ENCODE measurements at regions not wholly inside any gene's neighbourhood (a gene's known extent, or its start where the extent isn't known, plus 50 kb on each side); places are given as distances from the start of the nearest gene placed in this dataset.

DNA sequence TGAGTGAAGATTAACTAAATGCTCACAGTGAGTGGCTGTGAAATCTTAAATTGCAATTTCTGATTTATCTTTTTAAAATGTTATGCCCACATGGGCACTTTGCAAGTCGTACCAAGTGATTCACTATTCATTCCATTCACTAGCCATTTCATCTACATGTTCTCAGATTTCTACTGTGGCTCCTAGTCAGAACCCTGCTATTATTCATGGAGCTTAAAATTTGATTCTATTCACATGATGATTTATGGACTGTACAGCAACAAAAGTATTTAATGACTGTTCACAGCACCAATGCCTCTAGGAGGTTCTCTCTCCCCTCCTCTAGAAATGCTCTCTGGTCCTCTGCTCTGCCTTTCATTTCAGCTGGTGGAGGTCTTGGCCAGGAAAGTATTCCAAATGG, 133.5 kb upstream of the MAP3K7 start:
- no peak overlapping the region for H3K27ac ChIP-seq
- no peak for DNase-seq (ENCODE audit: low spot score)
- no peak overlapping the region for H3K4me3 ChIP-seq
- no peak for ATAC-seq (ENCODE audit: insufficient number of reproducible peaks, low FRiP score, low read depth)
- no peaks in the 10 kb centered on the region for H3K36me3 ChIP-seq
- TF ChIP-seq, protein P1, sequence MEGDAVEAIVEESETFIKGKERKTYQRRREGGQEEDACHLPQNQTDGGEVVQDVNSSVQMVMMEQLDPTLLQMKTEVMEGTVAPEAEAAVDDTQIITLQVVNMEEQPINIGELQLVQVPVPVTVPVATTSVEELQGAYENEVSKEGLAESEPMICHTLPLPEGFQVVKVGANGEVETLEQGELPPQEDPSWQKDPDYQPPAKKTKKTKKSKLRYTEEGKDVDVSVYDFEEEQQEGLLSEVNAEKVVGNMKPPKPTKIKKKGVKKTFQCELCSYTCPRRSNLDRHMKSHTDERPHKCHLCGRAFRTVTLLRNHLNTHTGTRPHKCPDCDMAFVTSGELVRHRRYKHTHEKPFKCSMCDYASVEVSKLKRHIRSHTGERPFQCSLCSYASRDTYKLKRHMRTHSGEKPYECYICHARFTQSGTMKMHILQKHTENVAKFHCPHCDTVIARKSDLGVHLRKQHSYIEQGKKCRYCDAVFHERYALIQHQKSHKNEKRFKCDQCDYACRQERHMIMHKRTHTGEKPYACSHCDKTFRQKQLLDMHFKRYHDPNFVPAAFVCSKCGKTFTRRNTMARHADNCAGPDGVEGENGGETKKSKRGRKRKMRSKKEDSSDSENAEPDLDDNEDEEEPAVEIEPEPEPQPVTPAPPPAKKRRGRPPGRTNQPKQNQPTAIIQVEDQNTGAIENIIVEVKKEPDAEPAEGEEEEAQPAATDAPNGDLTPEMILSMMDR (IDR thresholded peaks at IDR 0.05), result no peak
- no peaks in the 10 kb centered on the region for H3K4me1 ChIP-seq (ENCODE audit: control insufficient read depth in 1 of 2, low read depth in 2 of 2)
- no peaks in the 10 kb centered on the region for H3K27me3 ChIP-seq (replicated peaks; ENCODE audit: insufficient read depth)
- H3K9me3 ChIP-seq, result no peaks in the 10 kb centered on the region

DNA sequence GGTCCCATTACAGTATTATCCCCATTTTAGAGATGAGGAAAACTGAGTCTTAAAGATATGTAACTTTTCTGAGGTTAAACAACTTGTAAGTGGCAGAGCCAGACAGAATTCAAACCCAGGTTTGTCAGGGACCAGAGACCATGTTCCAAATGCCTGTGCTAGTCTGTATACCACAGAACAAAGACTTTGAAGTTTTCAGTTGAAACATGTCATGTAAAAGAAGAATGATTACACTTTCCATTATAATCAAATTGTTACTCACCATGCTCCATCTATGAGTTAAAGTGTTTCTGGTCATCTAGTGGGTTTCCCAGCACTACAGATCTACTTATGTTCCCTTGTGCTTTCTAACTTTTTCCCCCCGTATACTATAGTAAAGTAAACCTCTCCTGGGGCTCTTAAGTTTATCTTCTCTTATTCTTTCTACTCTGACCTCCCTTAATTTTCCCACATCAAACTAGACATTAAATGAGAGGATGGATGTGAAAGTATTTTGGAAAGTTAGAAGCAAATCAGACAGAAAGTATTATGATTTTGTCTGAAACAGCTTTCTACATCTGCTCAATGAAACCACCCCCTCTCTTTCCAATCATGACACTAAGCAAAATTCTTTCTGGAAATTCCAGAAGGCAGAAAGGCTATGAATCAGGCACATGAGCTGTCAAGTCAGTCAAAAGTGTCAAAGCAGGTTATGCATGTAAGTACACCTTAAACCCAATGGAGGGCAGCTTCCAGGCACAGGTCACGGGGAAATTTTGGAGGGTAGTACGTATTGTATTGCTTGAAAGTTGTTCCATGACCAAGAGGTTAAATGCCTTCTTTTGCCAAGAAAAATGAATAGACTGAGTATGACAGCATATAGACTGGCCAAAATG, 132.7 kb upstream of the MAP3K7 start:
- no peak for DNase-seq (ENCODE audit: low spot score)
- no peaks in the 10 kb centered on the region for H3K9me3 ChIP-seq
- H3K4me1 ChIP-seq (ENCODE audit: control insufficient read depth in 1 of 2, low read depth in 2 of 2), result no peaks in the 10 kb centered on the region
- no peak for ATAC-seq (ENCODE audit: insufficient number of reproducible peaks, low FRiP score, low read depth)
- no peaks in the 10 kb centered on the region for H3K36me3 ChIP-seq
- no peaks in the 10 kb centered on the region for H3K27me3 ChIP-seq (replicated peaks; ENCODE audit: insufficient read depth)
- no peak overlapping the region for H3K4me3 ChIP-seq
- TF ChIP-seq, protein P1 (IDR thresholded peaks at IDR 0.05), result no peak
- no peak overlapping the region for H3K27ac ChIP-seq

DNA sequence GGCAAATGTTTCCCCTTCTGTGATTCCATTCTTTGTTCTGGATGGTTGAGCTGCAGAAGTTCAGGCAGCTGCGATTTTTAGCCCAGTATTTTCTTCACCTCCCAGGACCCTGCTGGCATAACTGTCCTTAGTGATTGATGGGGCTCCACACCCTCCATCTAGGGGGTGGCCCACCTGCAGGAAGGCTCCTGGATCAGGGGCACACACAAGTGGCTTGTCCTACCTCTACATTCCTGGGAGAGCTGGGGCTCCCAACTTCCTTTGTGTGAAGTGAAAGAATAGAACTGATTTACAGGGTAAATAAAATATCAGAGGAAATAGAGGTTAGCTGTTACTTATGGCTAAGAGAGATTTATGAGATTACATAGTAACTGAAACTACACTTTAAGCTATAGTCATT, 129.5 kb upstream of the MAP3K7 start:
- DNase-seq (ENCODE audit: low spot score) (no peak), ATAC-seq (ENCODE audit: insufficient number of reproducible peaks, low FRiP score, low read depth) (no peak)
- H3K36me3 ChIP-seq, result no peaks in the 10 kb centered on the region
- no peaks in the 10 kb centered on the region for H3K4me1 ChIP-seq (ENCODE audit: control insufficient read depth in 1 of 2, low read depth in 2 of 2)
- no peak overlapping the region for H3K4me3 ChIP-seq
- TF ChIP-seq, protein P1 (IDR thresholded peaks at IDR 0.05), result no peak
- no peaks in the 10 kb centered on the region for H3K27me3 ChIP-seq (replicated peaks; ENCODE audit: insufficient read depth)
- H3K27ac ChIP-seq, result no peak overlapping the region
- H3K9me3 ChIP-seq, result no peaks in the 10 kb centered on the region

DNA sequence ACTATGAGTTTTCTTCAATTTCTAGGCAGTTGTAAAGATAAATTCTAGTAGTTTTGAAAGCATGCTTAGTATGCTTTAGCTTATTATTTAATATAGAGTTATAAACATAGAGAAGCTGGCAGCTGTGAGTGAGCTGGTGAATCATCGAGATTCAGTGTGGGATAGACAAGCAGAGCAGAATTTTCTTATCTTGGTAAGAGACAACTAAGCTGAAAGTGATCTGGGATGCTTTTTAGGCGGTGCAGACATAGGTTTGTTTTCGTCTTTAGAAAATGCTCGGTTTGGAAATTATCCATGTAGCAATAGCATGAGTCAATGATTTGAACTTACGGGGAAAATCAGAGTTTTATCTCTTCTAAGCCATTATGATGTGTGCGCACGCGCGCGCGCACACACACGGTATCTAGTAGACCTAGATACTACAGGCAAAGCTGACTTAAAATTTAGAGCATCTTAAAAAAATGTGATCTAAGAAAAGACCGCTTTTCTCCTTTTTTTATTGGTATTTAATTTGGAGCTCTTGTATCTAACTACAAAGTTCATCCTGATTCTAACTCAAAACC, 128.3 kb upstream of the MAP3K7 start:
- no peaks in the 10 kb centered on the region for H3K36me3 ChIP-seq
- no peak overlapping the region for H3K4me3 ChIP-seq
- no peak overlapping the region for H3K27ac ChIP-seq
- TF ChIP-seq, protein P1 (IDR thresholded peaks at IDR 0.05), result no peak
- no peaks in the 10 kb centered on the region for H3K9me3 ChIP-seq
- no peaks in the 10 kb centered on the region for H3K27me3 ChIP-seq (replicated peaks; ENCODE audit: insufficient read depth)
- no peak for DNase-seq (ENCODE audit: low spot score)
- H3K4me1 ChIP-seq (ENCODE audit: control insufficient read depth in 1 of 2, low read depth in 2 of 2), result no peaks in the 10 kb centered on the region
- ATAC-seq (ENCODE audit: insufficient number of reproducible peaks, low FRiP score, low read depth), result no peak

DNA sequence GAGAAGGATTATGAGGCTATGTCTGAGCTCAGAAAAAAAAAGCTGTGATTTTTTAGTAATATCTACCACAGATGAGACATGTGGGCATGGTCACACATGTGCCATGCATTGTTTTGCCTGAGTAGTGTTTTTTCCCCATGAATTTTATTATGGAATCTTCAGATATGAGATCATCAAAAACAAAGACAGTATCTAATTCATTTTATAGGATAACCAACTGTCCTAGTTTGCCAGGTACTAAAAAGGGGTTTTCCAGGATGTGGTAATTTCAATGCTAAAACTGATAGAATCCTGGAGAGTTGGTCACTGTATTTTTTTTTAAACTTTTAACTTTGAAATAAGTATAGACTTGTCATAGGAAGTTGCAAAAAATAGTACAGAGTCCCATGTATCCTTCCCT, 127.4 kb upstream of the MAP3K7 start:
- no peaks in the 10 kb centered on the region for H3K27me3 ChIP-seq (replicated peaks; ENCODE audit: insufficient read depth)
- DNase-seq (ENCODE audit: low spot score) (no peak), ATAC-seq (ENCODE audit: insufficient number of reproducible peaks, low FRiP score, low read depth) (no peak)
- no peaks in the 10 kb centered on the region for H3K36me3 ChIP-seq
- H3K4me1 ChIP-seq (ENCODE audit: control insufficient read depth in 1 of 2, low read depth in 2 of 2), result no peaks in the 10 kb centered on the region
- no peak overlapping the region for H3K27ac ChIP-seq
- TF ChIP-seq, protein P1 (IDR thresholded peaks at IDR 0.05), result no peak
- no peaks in the 10 kb centered on the region for H3K9me3 ChIP-seq
- H3K4me3 ChIP-seq, result no peak overlapping the region

Data from thoracic aorta (tissue), 2 donors.